T-cell (primary cell): ENCODE measurements at regions not wholly inside any gene's neighbourhood (a gene's known extent, or its start where the extent isn't known, plus 50 kb on each side); places are given as distances from the start of the nearest gene placed in this dataset.

Experiments used
- ATAC-seq, 4 experiments: fragments of 200-7000 bp in 3 of 4; fragments of 150-1000 bp in 1 of 4; cut with Tn5 transposase; replicated peaks in 1 of 4; 1 replicate in 3 of 4; 2 replicates in 1 of 4; pipeline ENCODE4 v1.10.0; 2021; ENCODE audit warnings: moderate library complexity in 3 of 4, mild to moderate bottlenecking in 2 of 4, moderate number of reproducible peaks in 1 of 4
- CTCF ChIA-PET, 2 donors: fragments of 300-600 bp; sonication (Branson Sonifier 250); formaldehyde crosslinking; loops; one replicate each; lab custom pipeline; 2022; ENCODE audit warnings: antibody characterized with exemption in 2 of 2; lab: Charles Lee
- POLR2A ChIA-PET, 2 donors: fragments of 300-600 bp; sonication (Branson Sonifier 250); formaldehyde crosslinking; loops; one replicate each; lab custom pipeline; 2022; ENCODE audit warnings: antibody characterized with exemption in 2 of 2; lab: Charles Lee
- DNase-seq, 35 experiments: peaks; one replicate each; pipeline versions ENCODE4 v3.0.0 to v3.0.0-alpha.2; 2013 to 2023
- H3K27ac ChIP-seq: one replicate; pipeline ENCODE4 v1.5.1; 2013; ENCODE audit warnings: low read length
- H3K27me3 ChIP-seq, 2 experiments: replicated peaks in 1 of 2; 1 replicate in 1 of 2; 2 replicates in 1 of 2; pipeline versions ENCODE4 v1.6.1 to v1.7.0; 2013; ENCODE audit warnings: low read length in 1 of 2, mixed read lengths in 1 of 2; ENCODE audit not compliant: control insufficient read depth in 2 of 2, insufficient read depth in 2 of 2; ENCODE audit errors: extremely low read depth in 1 of 2
- H3K36me3 ChIP-seq, 2 donors: 1 replicate in 1 of 2; 2 replicates in 1 of 2; pipeline versions ENCODE4 v1.6.1 to v1.7.0; 2013; ENCODE audit warnings: low read length in 1 of 2; ENCODE audit not compliant: control insufficient read depth in 2 of 2, insufficient read depth in 1 of 2; ENCODE audit errors: extremely low read depth in 1 of 2
- H3K4me1 ChIP-seq, 2 experiments: 1 replicate in 1 of 2; 2 replicates in 1 of 2; pipeline versions ENCODE4 v1.6.1 to v1.7.0; 2013; ENCODE audit warnings: low read length in 2 of 2, mixed read lengths in 1 of 2; ENCODE audit not compliant: insufficient read depth in 2 of 2, control insufficient read depth in 1 of 2; ENCODE audit errors: extremely low read depth in 1 of 2
- H3K4me3 ChIP-seq, 2 donors: 1 replicate in 1 of 2; 2 replicates in 1 of 2; pipeline versions ENCODE4 v1.5.1 to v1.7.0; 2013; ENCODE audit warnings: mild to moderate bottlenecking in 2 of 2, low read length in 1 of 2, moderate library complexity in 1 of 2; ENCODE audit not compliant: control insufficient read depth in 1 of 2; ENCODE audit errors: extremely low read depth in 1 of 2
- H3K9me3 ChIP-seq: 2 replicates; pipeline ENCODE4 v1.7.0; 2013
- H3K27ac Mint-ChIP-seq, 2 donors: one replicate each; pipeline ENCODE4 v1.8.0; 2020 to 2021; ENCODE audit warnings: mild to moderate bottlenecking in 2 of 2, mixed read lengths in 2 of 2
- H3K27me3 Mint-ChIP-seq, 2 donors: one replicate each; pipeline ENCODE4 v1.8.0; 2021 to 2022; ENCODE audit warnings: mixed read lengths in 2 of 2
- H3K36me3 Mint-ChIP-seq: one replicate; pipeline ENCODE4 v1.8.0; 2021; ENCODE audit warnings: mixed read lengths
- H3K4me1 Mint-ChIP-seq, 3 donors: one replicate each; pipeline ENCODE4 v1.8.0; 2020 to 2022; ENCODE audit warnings: mixed read lengths in 3 of 3, mild to moderate bottlenecking in 1 of 3
- H3K4me3 Mint-ChIP-seq, 3 donors: one replicate each; pipeline ENCODE4 v1.8.0; 2020 to 2022; ENCODE audit warnings: mild to moderate bottlenecking in 3 of 3, mixed read lengths in 3 of 3, moderate library complexity in 3 of 3
- H3K9me3 Mint-ChIP-seq, 3 donors: one replicate each; pipeline ENCODE4 v1.8.0; 2020 to 2022; ENCODE audit warnings: mixed read lengths in 3 of 3
- WGBS: methylation state at CpG from one replicate; pipeline ENCODE4 v1.1.5; 2013; ENCODE audit warnings: missing lambda C conversion rate; ENCODE audit not compliant: insufficient coverage; 5-methylcytosine and 5-hydroxymethylcytosine counted together

DNA sequence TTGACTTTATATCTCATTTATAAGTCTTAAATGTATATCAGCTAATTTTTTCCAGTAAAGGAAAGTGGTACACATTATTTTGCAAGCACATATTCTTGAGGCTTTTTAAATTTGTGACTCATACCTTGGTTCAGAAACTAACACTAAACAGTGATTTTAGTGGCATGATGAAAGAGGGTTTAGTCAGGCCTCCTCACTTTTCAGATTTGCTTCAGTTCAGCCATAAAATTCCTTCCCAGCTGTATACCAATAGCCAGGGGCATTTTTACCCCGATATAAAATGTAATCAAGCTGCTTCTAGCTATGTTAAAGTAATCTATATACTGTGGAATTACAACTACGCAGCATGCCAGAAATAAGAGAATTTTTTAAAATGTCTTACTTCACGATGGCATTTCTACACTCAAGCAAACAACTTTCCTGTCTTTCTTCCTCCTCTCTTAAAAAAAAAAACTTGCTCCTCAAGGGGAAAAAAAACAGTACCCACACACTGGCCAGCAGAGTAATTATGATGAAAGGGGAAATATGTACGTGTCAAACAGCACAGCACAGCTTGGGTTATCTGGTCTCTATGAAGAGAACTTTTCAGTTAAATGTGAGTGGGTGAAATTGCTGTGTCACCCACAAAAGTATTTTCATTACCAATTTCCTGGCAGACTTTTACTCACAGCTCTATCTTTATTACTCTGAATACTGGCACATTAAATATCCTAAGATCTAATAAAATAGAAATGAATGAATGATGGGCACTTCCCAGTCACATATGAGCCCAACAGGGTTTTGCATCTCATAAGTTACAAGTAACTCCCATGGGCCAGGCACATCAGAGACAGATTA, 244.8 kb upstream of the TENT5A start:
- H3K27ac ChIP-seq = no peak overlapping the region
- no peaks in the 10 kb centered on the region for H3K4me1 ChIP-seq
- CTCF ChIA-PET = no interaction called here
- H3K9me3 ChIP-seq = no peaks in the 10 kb centered on the region
- H3K9me3 Mint-ChIP-seq = no peaks in the 10 kb centered on the region
- no peak overlapping the region for H3K4me3 Mint-ChIP-seq
- H3K36me3 ChIP-seq = no peaks in the 10 kb centered on the region
- H3K27me3 ChIP-seq = no peaks in the 10 kb centered on the region
- no CpG with 5 or more reads among the region's 4 CpGs for WGBS
- no peak overlapping the region for H3K4me3 ChIP-seq
- no peak overlapping the region for H3K27ac Mint-ChIP-seq
- H3K36me3 Mint-ChIP-seq = no peaks in the 10 kb centered on the region
- DNase-seq (no peak), ATAC-seq (no peak)
- H3K4me1 Mint-ChIP-seq = no peaks in the 10 kb centered on the region
- H3K27me3 Mint-ChIP-seq = no peaks in the 10 kb centered on the region
- POLR2A ChIA-PET = no interaction called here

DNA sequence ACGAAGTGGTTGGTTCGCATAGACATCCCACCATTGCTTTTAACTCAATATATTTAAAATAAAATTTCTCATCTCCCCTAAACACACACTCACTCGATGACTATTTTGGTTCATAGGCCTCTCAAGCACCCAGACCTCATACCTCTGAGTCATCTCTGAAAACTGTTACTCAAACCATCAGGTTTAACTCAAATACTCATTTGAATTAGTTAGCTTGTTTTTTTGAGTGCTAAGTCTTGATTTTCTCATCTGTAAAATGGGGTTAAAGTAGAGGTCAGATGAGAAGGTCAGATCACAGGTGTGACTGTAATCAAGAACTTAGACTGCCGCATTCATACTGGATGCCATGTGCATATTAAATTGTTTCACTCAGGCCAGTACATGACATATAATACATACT, 243.9 kb upstream of the TENT5A start:
- Mint-ChIP-seq H3K27ac (no peak overlapping the region), H3K4me3 (no peak overlapping the region), H3K36me3 (no peaks in the 10 kb centered on the region), H3K27me3 (no peaks in the 10 kb centered on the region), H3K4me1 (no peaks in the 10 kb centered on the region), H3K9me3 (no peaks in the 10 kb centered on the region)
- Histone ChIP-seq H3K27me3 (no peaks in the 10 kb centered on the region), H3K4me1 (no peaks in the 10 kb centered on the region), H3K9me3 (no peaks in the 10 kb centered on the region), H3K27ac (no peak overlapping the region), H3K36me3 (no peaks in the 10 kb centered on the region), H3K4me3 (no peak overlapping the region)
- 68% methylated on average over 3 of the region's 4 CpGs for WGBS
- ATAC-seq (no peak), DNase-seq (no peak)
- CTCF ChIA-PET = no interaction called here
- POLR2A ChIA-PET = no interaction called here

DNA sequence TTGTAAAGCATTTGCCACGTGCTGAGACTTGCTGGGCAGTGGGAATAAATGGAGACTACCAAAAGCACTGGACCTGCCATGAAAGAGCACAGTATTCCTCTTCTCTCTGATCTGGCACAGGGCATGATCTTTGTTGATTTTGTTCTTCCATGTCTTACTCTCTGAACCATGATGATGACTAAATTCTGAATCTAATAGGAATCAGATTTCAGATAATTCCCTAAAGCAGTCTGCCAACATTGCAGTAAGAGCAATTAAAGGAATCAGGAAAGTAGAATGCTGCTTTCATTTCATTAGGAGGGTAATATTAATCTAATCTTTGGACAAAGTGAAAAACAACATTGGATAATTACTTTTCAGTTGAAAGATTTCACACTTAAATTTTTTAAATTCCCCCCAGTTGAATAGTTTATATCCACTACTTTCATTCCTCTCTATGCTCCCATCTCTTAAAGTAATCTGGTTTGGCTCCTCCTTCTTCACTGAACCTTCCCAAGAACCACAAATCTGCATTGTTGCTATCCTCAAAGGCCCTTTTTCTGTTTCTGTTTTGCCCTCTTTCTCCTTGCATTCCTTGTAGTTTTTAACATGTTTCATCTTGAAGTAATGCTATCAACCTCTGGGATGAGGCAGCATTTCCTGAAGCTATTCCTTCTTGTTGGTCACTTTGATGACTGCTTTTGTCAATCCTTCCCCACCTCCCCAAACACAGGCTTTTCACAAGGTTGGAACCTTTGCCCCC, 243.2 kb upstream of the TENT5A start:
- Histone ChIP-seq H3K4me1 (no peaks in the 10 kb centered on the region), H3K9me3 (no peaks in the 10 kb centered on the region), H3K36me3 (no peaks in the 10 kb centered on the region), H3K4me3 (no peak overlapping the region), H3K27me3 (no peaks in the 10 kb centered on the region), H3K27ac (no peak overlapping the region)
- POLR2A ChIA-PET = no interaction called here
- ATAC-seq = no peak
- no peak for DNase-seq
- H3K27ac Mint-ChIP-seq = no peak overlapping the region
- no peaks in the 10 kb centered on the region for H3K4me1 Mint-ChIP-seq
- WGBS = 33% methylated on average over 1 of the region's 1 CpG
- no peak overlapping the region for H3K4me3 Mint-ChIP-seq
- no peaks in the 10 kb centered on the region for H3K36me3 Mint-ChIP-seq
- H3K9me3 Mint-ChIP-seq = peaks cover 0 to 1% (median 0%) of the 10 kb centered on the region in 3 donors
- H3K27me3 Mint-ChIP-seq = no peaks in the 10 kb centered on the region
- CTCF ChIA-PET = no interaction called here

DNA sequence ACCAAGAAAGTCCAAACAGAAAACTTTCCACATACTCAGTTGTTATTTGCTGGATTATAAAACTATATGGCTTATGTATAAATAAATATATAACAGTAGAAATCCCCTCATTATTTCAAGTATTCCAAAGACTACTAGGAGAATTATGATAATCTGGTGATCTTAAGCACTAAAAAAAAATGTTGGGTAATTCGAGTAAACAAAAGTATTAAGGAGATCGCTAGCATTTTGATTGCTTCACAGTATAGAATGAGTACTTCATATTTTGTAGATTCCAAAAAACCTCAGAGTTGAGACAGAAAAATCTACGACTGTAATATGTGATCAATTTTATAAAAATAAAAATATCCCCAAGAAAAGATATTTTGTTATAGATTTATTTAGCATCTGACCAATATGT, 236.4 kb upstream of the TENT5A start:
- CTCF ChIA-PET = no interaction called here
- no CpG with 5 or more reads among the region's 3 CpGs for WGBS

DNA sequence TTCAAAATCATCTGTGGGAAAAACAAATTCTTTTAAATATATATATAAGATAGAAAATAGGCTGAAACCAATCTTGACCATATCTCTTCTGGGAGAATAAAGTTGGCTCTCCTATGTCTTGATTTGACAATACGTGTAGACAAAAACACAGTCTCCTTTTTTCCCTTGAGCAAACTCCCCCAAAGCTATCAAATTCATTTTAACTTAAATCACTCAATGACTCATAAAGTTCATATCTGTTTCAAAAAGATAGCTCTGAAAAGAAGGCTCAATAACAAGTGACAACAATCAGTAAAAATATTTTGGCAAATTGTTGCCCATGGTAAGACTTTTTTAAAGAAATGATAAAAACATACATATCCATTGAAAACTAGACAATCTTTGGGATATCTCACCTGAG, 236.0 kb upstream of the TENT5A start:
- no peaks in the 10 kb centered on the region for H3K36me3 ChIP-seq
- Mint-ChIP-seq H3K4me1 (no peaks in the 10 kb centered on the region), H3K9me3 (peaks cover 5 to 13% (median 11%) of the 10 kb centered on the region in 3 donors), H3K27ac (no peak overlapping the region), H3K36me3 (no peaks in the 10 kb centered on the region), H3K4me3 (no peak overlapping the region), H3K27me3 (no peaks in the 10 kb centered on the region)
- H3K27me3 ChIP-seq = no peaks in the 10 kb centered on the region
- no peak for ATAC-seq
- WGBS = 100% methylated on average over 1 of the region's 1 CpG
- H3K9me3 ChIP-seq = no peaks in the 10 kb centered on the region
- no peaks in the 10 kb centered on the region for H3K4me1 ChIP-seq
- CTCF ChIA-PET = no interaction called here
- H3K4me3 ChIP-seq = no peak overlapping the region
- DNase-seq = no peak
- no peak overlapping the region for H3K27ac ChIP-seq
- POLR2A ChIA-PET = no interaction called here

More for the DNA sequence above, 236.4 kb upstream of the TENT5A start:
- DNase-seq (no peak), ATAC-seq (no peak)
- no peaks in the 10 kb centered on the region for H3K4me1 Mint-ChIP-seq
- Histone ChIP-seq H3K9me3 (no peaks in the 10 kb centered on the region), H3K36me3 (no peaks in the 10 kb centered on the region), H3K4me3 (no peak overlapping the region), H3K27ac (no peak overlapping the region), H3K27me3 (no peaks in the 10 kb centered on the region), H3K4me1 (no peaks in the 10 kb centered on the region)
- no peaks in the 10 kb centered on the region for H3K27me3 Mint-ChIP-seq
- no peak overlapping the region for H3K27ac Mint-ChIP-seq
- no peak overlapping the region for H3K4me3 Mint-ChIP-seq
- H3K9me3 Mint-ChIP-seq = peaks cover 5 to 13% (median 11%) of the 10 kb centered on the region in 3 donors
- H3K36me3 Mint-ChIP-seq = no peaks in the 10 kb centered on the region
- POLR2A ChIA-PET = no interaction called here

DNA sequence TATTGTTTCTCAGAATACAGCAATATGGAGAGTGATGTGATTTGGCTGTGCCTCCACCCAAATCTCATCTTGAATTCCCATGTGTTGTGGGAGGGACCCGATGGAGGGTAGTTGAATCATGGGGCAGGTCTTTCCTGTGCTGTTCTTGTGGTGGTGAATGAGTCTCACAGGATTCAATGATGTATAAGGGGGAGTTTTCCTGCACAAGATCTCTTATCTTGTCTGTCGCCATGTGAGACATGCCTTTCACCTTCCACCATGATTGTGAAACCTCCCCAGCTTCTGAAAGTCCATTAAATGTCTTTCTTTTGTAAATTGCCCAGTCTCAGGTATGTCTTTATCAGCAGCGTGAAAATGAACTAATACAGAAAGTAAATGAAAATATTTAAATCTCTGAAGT, 234.8 kb upstream of the TENT5A start:
- H3K36me3 ChIP-seq = no peaks in the 10 kb centered on the region
- H3K4me1 ChIP-seq = no peaks in the 10 kb centered on the region
- CTCF ChIA-PET = no interaction called here
- no CpG with 5 or more reads among the region's 3 CpGs for WGBS
- no peak for DNase-seq
- ATAC-seq = no peak
- H3K27me3 Mint-ChIP-seq = no peaks in the 10 kb centered on the region
- no peak overlapping the region for H3K27ac Mint-ChIP-seq
- POLR2A ChIA-PET = no interaction called here
- H3K4me3 Mint-ChIP-seq = no peak overlapping the region
- no peak overlapping the region for H3K4me3 ChIP-seq
- H3K4me1 Mint-ChIP-seq = no peaks in the 10 kb centered on the region
- H3K9me3 Mint-ChIP-seq = peaks cover 5 to 13% (median 11%) of the 10 kb centered on the region in 3 donors
- H3K27ac ChIP-seq = no peak overlapping the region
- no peaks in the 10 kb centered on the region for H3K9me3 ChIP-seq
- H3K27me3 ChIP-seq = no peaks in the 10 kb centered on the region
- no peaks in the 10 kb centered on the region for H3K36me3 Mint-ChIP-seq
